ENCODE measurements at regions not wholly inside any gene's neighbourhood (a gene's known extent, or its start where the extent isn't known, plus 50 kb on each side); places are given as distances from the start of the nearest gene placed in this dataset.

- no peak for TF ChIP-seq CTCF (IDR thresholded peaks at IDR 0.05; ENCODE audit: insufficient read depth, missing control alignments)
- FAIRE-seq, result no peak
- DNase-seq (ENCODE audit: insufficient read length, low spot score), result no peak
Observed at GRCh38 chrX:94751611-94752010, 1077.6 kb downstream of the FAM133A start.

GRCh38 chrX:94752434-94753169 lies 1078.6 kb downstream of the FAM133A start:
- no peak for FAIRE-seq
- DNase-seq (ENCODE audit: insufficient read length, low spot score), result no peak
- TF ChIP-seq CTCF (IDR thresholded peaks at IDR 0.05; ENCODE audit: insufficient read depth, missing control alignments), result no peak

- no peak for FAIRE-seq
- TF ChIP-seq CTCF (IDR thresholded peaks at IDR 0.05; ENCODE audit: insufficient read depth, missing control alignments), result no peak
- DNase-seq (ENCODE audit: insufficient read length, low spot score), result no peak
Observed at GRCh38 chrX:94758130-94758529, 1084.1 kb downstream of the FAM133A start.

GRCh38 chrX:94775640-94776039 lies 1101.6 kb downstream of the FAM133A start:
- FAIRE-seq (no peak), DNase-seq (ENCODE audit: insufficient read length, low spot score) (no peak)
- no peak for TF ChIP-seq CTCF (IDR thresholded peaks at IDR 0.05; ENCODE audit: insufficient read depth, missing control alignments)

- no peak for FAIRE-seq
- no peak for TF ChIP-seq CTCF (IDR thresholded peaks at IDR 0.05; ENCODE audit: insufficient read depth, missing control alignments)
- DNase-seq (ENCODE audit: insufficient read length, low spot score), result no peak
Observed at GRCh38 chrX:94813541-94813940, 1139.5 kb downstream of the FAM133A start.

GRCh38 chrX:94814216-94814615 lies 1140.2 kb downstream of the FAM133A start:
- no peak for FAIRE-seq
- no peak for TF ChIP-seq CTCF (IDR thresholded peaks at IDR 0.05; ENCODE audit: insufficient read depth, missing control alignments)

GRCh38 chrX:94830717-94831116 lies 1156.7 kb downstream of the FAM133A start:
- no peak for TF ChIP-seq CTCF (IDR thresholded peaks at IDR 0.05; ENCODE audit: insufficient read depth, missing control alignments)
- DNase-seq (ENCODE audit: insufficient read length, low spot score) (no peak), FAIRE-seq (no peak)

More at GRCh38 chrX:94814216-94814615, 1140.2 kb downstream of the FAM133A start:
- DNase-seq (ENCODE audit: insufficient read length, low spot score), result no peak
